ENCODE measurements at regions not wholly inside any gene's neighbourhood (a gene's known extent, or its start where the extent isn't known, plus 50 kb on each side); places are given as distances from the start of the nearest gene placed in this dataset.

- ChIA-PET CTCF (interaction anchor here (0.7 kb wide), 1 partner anchor 171 kb away, joined by 3 read pairs; no protein-coding TSS in a partner anchor), POLR2A (no interaction called here)
- no peaks in the 10 kb centered on the region for H3K27me3 Mint-ChIP-seq (ENCODE audit: low read depth)
- no peak overlapping the region for H3K27ac Mint-ChIP-seq
- no peaks in the 10 kb centered on the region for H3K4me1 Mint-ChIP-seq
- TF ChIP-seq KAT7 (CRISPR knock-in tag; IDR thresholded peaks at IDR 0.05; ENCODE audit: borderline replicate concordance) (no peak), MAX (CRISPR knock-in tag; IDR thresholded peaks at IDR 0.05) (no peak), ATF3 (CRISPR knock-in tag; conservative IDR thresholded peaks at IDR 0.05) (no peak), E2F5 (CRISPR knock-in tag; IDR thresholded peaks at IDR 0.05) (no peak), NR1H2 (CRISPR knock-in tag; IDR thresholded peaks at IDR 0.05) (no peak), MLX (CRISPR knock-in tag; IDR thresholded peaks at IDR 0.05) (no peak), E2F4 (CRISPR knock-in tag; IDR thresholded peaks at IDR 0.05; ENCODE audit: borderline replicate concordance, low read depth) (no peak), ZNF425 (CRISPR knock-in tag; conservative IDR thresholded peaks at IDR 0.05) (no peak), GRHL2 (CRISPR knock-in tag; IDR thresholded peaks at IDR 0.05; ENCODE audit: insufficient replicate concordance, severe bottlenecking) (no peak), PRDM15 (CRISPR knock-in tag; IDR thresholded peaks at IDR 0.05) (no peak), EMX1 (CRISPR knock-in tag; IDR thresholded peaks at IDR 0.05) (no peak), FOXP4 (CRISPR knock-in tag; IDR thresholded peaks at IDR 0.05) (no peak), SMAD4 (CRISPR knock-in tag; IDR thresholded peaks at IDR 0.05) (no peak), AFF4 (CRISPR knock-in tag; IDR thresholded peaks at IDR 0.05; ENCODE audit: borderline replicate concordance) (no peak), CBFB (CRISPR knock-in tag; IDR thresholded peaks at IDR 0.05; ENCODE audit: low read depth) (no peak), CREB1 (CRISPR knock-in tag; IDR thresholded peaks at IDR 0.05) (no peak), ZNF671 (CRISPR knock-in tag; IDR thresholded peaks at IDR 0.05) (no peak)
- ATAC-seq: no peak
- H3K4me3 Mint-ChIP-seq: no peak overlapping the region
- peaks cover 8% of the 10 kb centered on the region for H3K9me3 Mint-ChIP-seq
- H3K36me3 Mint-ChIP-seq: no peaks in the 10 kb centered on the region
- no peak for DNase-seq (ENCODE audit: low spot score)
Measured at GRCh38 chr13:111469450-111469849, 149.0 kb downstream of the TEX29 start.

Data from WTC11 (cell line).